Transverse colon (tissue), 4 donors: ENCODE measurements at regions not wholly inside any gene's neighbourhood (a gene's known extent, or its start where the extent isn't known, plus 50 kb on each side); places are given as distances from the start of the nearest gene placed in this dataset.

ENCODE experiments used
- DNase-seq: peaks from one replicate; pipeline ENCODE4 v3.0.0-alpha.2; 2019
- H3K27ac ChIP-seq, 4 donors: fragments of 200-600 bp; sonication (generic); 2 replicates each; pipeline ENCODE4 v1.5.1; 2016 to 2018; ENCODE audit warnings: inconsistent platforms in 4 of 4
- H3K27me3 ChIP-seq: fragments of 200-600 bp; sonication (generic); 2 replicates; pipeline ENCODE4 v1.5.1; 2017; ENCODE audit warnings: inconsistent platforms
- H3K36me3 ChIP-seq, 4 donors: fragments of 200-600 bp; sonication (generic); 2 replicates each; pipeline ENCODE4 v1.5.1; 2017 to 2019; ENCODE audit warnings: inconsistent platforms in 4 of 4
- H3K4me1 ChIP-seq, 4 donors: fragments of 200-600 bp; sonication (generic); 2 replicates each; pipeline ENCODE4 v1.5.1; 2017 to 2020; ENCODE audit warnings: inconsistent platforms in 4 of 4
- H3K4me3 ChIP-seq, 4 donors: fragments of 200-600 bp; sonication (generic); 1 replicate in 1 of 4; 2 replicates in 3 of 4; pipeline versions ENCODE4 v1.5.1 to v1.6.1; 2017 to 2019; ENCODE audit warnings: inconsistent platforms in 4 of 4
- H3K9me3 ChIP-seq, 2 donors: fragments of 200-600 bp; sonication (generic); 2 replicates each; pipeline ENCODE4 v1.5.1; 2017 to 2019; ENCODE audit warnings: inconsistent platforms in 2 of 2
- EP300 ChIP-seq: sonication (generic); formaldehyde crosslinking; IDR thresholded peaks from one replicate; pipeline ENCODE4 v1.6.1; 2017; ENCODE audit warnings: antibody characterized with exemption, low read depth
- POLR2A ChIP-seq: fragments of 450-650 bp; IDR thresholded peaks from one replicate; pipeline ENCODE4 v1.6.1; 2016; ENCODE audit warnings: antibody characterized with exemption, mild to moderate bottlenecking, moderate library complexity
- POLR2AphosphoS5 ChIP-seq, 3 donors: sonication (generic); formaldehyde crosslinking; IDR thresholded peaks; one replicate each; pipeline ENCODE4 v1.6.1; 2016; ENCODE audit warnings: antibody characterized with exemption in 3 of 3
- WGBS, 2 donors: methylation state at CpG; one replicate each; pipeline ENCODE4 v1.1.5; 2018; ENCODE audit warnings: low coverage in 1 of 2; 5-methylcytosine and 5-hydroxymethylcytosine counted together
- in situ Hi-C, 4 donors: fragments of 200-750 bp; cut with MboI; loops; one replicate each; pipeline versions ENCODE4 v1.15.0 to v1.15.1; 2017; ENCODE audit warnings: low sequenced_read_pairs in 3 of 4, low pct_ligation_motif_present in 1 of 4, low pct_unique_long_range_greater_than_20kb in 1 of 4
- intact Hi-C: fragments of 100-400 bp; cut with DNase I; formaldehyde crosslinking; loops from one replicate; pipeline ENCODE4 v1.15.1; 2023; ENCODE audit warnings: low total_unique reads
- TF ChIP-seq, protein P1 (sequence below), 5 experiments: fragments of 200-600 bp in 3 of 5; fragments of 450-650 bp in 2 of 5; sonication (generic) in 3 of 5; IDR thresholded peaks; 1 replicate in 2 of 5; 2 replicates in 3 of 5; pipeline ENCODE4 v1.5.1; 2016 to 2017; ENCODE audit warnings: antibody characterized with exemption in 5 of 5, inconsistent platforms in 3 of 5, mild to moderate bottlenecking in 2 of 5, moderate library complexity in 1 of 5

DNA sequence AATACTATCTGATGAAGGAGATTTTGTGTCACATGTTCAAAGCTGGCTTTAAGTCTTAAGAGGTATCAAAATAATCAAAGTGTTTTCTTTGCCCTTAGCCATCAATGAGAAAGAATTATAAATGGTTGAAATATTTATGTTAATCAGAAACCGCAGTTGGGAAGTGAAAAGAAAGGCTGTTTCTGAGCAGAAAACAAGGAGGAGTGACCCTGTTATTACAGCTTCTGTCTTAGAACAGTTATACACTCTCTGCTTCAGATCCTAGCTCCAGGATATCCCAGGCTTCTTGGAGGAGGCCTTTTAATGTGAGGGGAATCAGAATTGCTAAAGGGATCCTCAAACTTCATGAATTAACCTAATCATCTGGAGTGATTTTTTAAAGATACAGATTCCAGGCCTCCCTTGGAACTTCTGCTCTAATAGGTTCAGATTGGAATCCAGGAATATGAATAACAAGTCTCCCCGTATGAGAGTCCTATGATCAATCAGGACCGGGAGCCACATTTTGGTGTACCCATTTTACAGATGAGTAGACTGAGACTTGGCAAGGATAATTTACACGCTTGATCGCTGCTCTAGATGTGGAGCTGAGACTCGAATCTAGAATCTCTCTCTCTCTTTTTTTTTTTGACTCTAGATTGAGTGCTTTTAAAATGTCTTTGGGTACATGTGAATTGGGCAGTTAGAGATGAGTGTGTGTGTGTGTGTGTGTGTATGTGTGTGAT, 50.8 kb upstream of the JAG1 start:
- no peaks in the 10 kb centered on the region for H3K9me3 ChIP-seq
- WGBS, 2 donors, result 86 to 93% methylated on average over 6 of the region's 6 CpGs
- H3K27me3 ChIP-seq, result no peaks in the 10 kb centered on the region
- peaks cover 0 to 24% (median 11%) of the 10 kb centered on the region in 4 donors for H3K4me1 ChIP-seq
- in situ Hi-C loops, result no loop called here
- DNase-seq, result no peak
- H3K27ac ChIP-seq, result no peak overlapping the region
- no peak overlapping the region for H3K4me3 ChIP-seq
- no peaks in the 10 kb centered on the region for H3K36me3 ChIP-seq
- TF ChIP-seq, protein P1, sequence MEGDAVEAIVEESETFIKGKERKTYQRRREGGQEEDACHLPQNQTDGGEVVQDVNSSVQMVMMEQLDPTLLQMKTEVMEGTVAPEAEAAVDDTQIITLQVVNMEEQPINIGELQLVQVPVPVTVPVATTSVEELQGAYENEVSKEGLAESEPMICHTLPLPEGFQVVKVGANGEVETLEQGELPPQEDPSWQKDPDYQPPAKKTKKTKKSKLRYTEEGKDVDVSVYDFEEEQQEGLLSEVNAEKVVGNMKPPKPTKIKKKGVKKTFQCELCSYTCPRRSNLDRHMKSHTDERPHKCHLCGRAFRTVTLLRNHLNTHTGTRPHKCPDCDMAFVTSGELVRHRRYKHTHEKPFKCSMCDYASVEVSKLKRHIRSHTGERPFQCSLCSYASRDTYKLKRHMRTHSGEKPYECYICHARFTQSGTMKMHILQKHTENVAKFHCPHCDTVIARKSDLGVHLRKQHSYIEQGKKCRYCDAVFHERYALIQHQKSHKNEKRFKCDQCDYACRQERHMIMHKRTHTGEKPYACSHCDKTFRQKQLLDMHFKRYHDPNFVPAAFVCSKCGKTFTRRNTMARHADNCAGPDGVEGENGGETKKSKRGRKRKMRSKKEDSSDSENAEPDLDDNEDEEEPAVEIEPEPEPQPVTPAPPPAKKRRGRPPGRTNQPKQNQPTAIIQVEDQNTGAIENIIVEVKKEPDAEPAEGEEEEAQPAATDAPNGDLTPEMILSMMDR (IDR thresholded peaks at IDR 0.05), result no peak
- no peak for TF ChIP-seq EP300
- intact Hi-C loops, result no loop called here

DNA sequence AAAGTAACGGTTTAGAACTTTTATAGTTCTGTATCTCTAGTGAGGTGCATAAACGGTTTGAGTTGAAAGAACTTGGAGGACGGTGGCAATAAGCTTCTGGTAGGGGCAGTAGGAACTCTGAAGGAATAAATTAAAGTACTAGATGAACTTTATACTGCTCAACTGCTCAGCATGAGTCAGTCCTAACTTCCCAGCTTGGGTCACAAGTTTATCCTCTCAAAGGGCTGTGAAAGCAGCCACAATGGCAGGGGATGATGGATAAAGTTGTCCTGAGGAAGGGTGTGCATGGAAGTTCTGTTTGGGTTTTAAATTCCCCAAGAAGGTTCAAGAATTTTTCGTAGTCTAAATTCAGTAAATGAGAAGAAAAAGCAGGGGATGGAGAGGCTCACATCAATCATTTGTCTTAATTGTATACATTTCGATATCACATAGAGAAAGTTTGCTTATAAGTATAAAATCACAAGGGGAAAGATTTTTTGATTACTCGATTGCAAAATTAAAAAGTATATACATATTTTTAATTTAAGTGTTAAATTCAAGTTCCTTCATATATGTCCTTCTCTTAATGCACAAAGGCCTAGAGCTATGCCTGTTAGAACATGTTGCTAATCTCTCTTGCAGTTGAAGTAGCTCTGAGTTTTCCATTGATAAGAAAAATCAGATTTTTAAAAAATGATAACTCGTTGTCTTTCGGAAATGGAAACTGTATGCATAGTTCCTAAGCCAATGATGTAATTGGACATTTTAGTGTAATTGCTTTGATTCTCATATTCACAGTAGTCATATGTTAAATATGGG, 55.3 kb upstream of the JAG1 start:
- Histone ChIP-seq H3K4me1 (peaks cover 0 to 2% (median 0%) of the 10 kb centered on the region in 4 donors), H3K36me3 (no peaks in the 10 kb centered on the region), H3K27ac (no peak overlapping the region), H3K27me3 (no peaks in the 10 kb centered on the region), H3K9me3 (no peaks in the 10 kb centered on the region), H3K4me3 (no peak overlapping the region)
- no peak for DNase-seq
- in situ Hi-C loops, result no loop called here
- WGBS, 2 donors, result 67 to 78% methylated on average over 8 of the region's 8 CpGs
- intact Hi-C loops, result no loop called here
- no peak for TF ChIP-seq POLR2A
- TF ChIP-seq, protein P1 (IDR thresholded peaks at IDR 0.05), result no peak
- no peak for TF ChIP-seq EP300
- TF ChIP-seq POLR2AphosphoS5 (IDR thresholded peaks at IDR 0.05), result no peak

DNA sequence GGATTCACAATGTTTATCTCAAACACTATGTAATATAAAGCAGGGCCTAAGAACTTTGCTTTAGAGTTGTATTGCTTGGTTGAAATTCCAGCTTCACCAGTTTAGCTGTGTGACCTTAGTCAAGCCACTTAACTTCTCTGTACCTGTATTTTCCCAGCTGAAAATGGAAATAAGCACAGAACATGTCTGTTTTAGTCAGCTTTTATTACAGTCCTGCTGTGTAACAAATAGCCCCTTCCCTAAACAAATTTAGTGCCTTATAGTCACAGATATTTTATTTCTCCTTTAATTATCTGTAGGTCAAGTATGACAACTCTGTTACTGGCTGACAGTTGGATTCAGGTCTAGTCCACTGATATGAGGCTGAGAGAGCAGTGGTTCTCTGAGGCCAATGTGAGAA, 56.0 kb upstream of the JAG1 start:
- DNase-seq, result no peak
- H3K4me3 ChIP-seq, result no peak overlapping the region
- TF ChIP-seq EP300, result no peak
- no peak for TF ChIP-seq POLR2A
- intact Hi-C loops (no loop called here), in situ Hi-C loops (no loop called here)
- H3K27ac ChIP-seq, result no peak overlapping the region
- H3K36me3 ChIP-seq, result no peaks in the 10 kb centered on the region
- no peaks in the 10 kb centered on the region for H3K27me3 ChIP-seq
- H3K4me1 ChIP-seq, result peaks cover 0 to 2% (median 0%) of the 10 kb centered on the region in 4 donors
- H3K9me3 ChIP-seq, result no peaks in the 10 kb centered on the region

GRCh38 chr20:10730629-10731183, 56.9 kb upstream of the JAG1 start:
- intact Hi-C loops (no loop called here), in situ Hi-C loops (no loop called here)
- Histone ChIP-seq H3K9me3 (no peaks in the 10 kb centered on the region), H3K27ac (no peak overlapping the region), H3K27me3 (no peaks in the 10 kb centered on the region), H3K4me3 (no peak overlapping the region), H3K4me1 (peaks cover 0 to 4% (median 0%) of the 10 kb centered on the region in 4 donors), H3K36me3 (no peaks in the 10 kb centered on the region)
- 100% methylated on average over 1 of the region's 1 CpG for WGBS, 2 donors
- no peak for DNase-seq
- no peak for TF ChIP-seq EP300
- no peak for TF ChIP-seq POLR2AphosphoS5 (IDR thresholded peaks at IDR 0.05)
- TF ChIP-seq, protein P1 (IDR thresholded peaks at IDR 0.05), result no peak
- no peak for TF ChIP-seq POLR2A
